Mucosa of descending colon (tissue), 3 donors: ENCODE measurements at regions not wholly inside any gene's neighbourhood (a gene's known extent, or its start where the extent isn't known, plus 50 kb on each side); places are given as distances from the start of the nearest gene placed in this dataset.

ENCODE experiments used
- ATAC-seq: fragments of 200-7000 bp; cut with Tn5 transposase; one replicate; pipeline ENCODE4 v1.9.1; 2020; ENCODE audit warnings: mild to moderate bottlenecking, moderate library complexity
- DNase-seq, 3 donors: peaks; one replicate each; pipeline ENCODE4 v3.0.0-alpha.2; 2020
- H3K36me3 ChIP-seq: fragments of 200-600 bp; one replicate; pipeline ENCODE4 v1.8.0; 2021; ENCODE audit warnings: low read depth, mild to moderate bottlenecking
- H3K4me1 ChIP-seq: fragments of 200-600 bp; one replicate; pipeline ENCODE4 v1.8.0; 2021; ENCODE audit warnings: low read depth, mild to moderate bottlenecking
- H3K4me3 ChIP-seq: fragments of 200-600 bp; one replicate; pipeline ENCODE4 v1.8.0; 2021; ENCODE audit warnings: mild to moderate bottlenecking
- H3K9me3 ChIP-seq: fragments of 200-600 bp; one replicate; pipeline ENCODE4 v1.8.0; 2021; ENCODE audit warnings: mild to moderate bottlenecking
- intact Hi-C, 2 donors: fragments of 100-400 bp; cut with DNase I in 1 of 2; cut with micrococcal nuclease in 1 of 2; formaldehyde crosslinking; loops; one replicate each; pipeline versions ENCODE4 v1.11.0 to v1.11.1; 2022; cut with DNase I, micrococcal nuclease
- TF ChIP-seq, protein P1 (sequence below): fragments of 200-600 bp; IDR thresholded peaks from one replicate; pipeline ENCODE4 v1.8.0; 2022; ENCODE audit warnings: antibody characterized with exemption, mild to moderate bottlenecking
- donor health status: DM: no; HTN: no; CAD: no; lungs with moderate emphysema.
- donor health status: DM: no; HTN: no; CAD: no.
- donor health status: DM: no; HTN: yes; CAD: no.

- Histone ChIP-seq H3K4me1 (peaks cover 18% of the 10 kb centered on the region), H3K36me3 (no peaks in the 10 kb centered on the region), H3K9me3 (no peaks in the 10 kb centered on the region), H3K4me3 (no peak overlapping the region)
- DNase-seq: peak in 1 of 3 donors; percentile 14
- ATAC-seq: peak; percentile 97
- TF ChIP-seq, protein P1, sequence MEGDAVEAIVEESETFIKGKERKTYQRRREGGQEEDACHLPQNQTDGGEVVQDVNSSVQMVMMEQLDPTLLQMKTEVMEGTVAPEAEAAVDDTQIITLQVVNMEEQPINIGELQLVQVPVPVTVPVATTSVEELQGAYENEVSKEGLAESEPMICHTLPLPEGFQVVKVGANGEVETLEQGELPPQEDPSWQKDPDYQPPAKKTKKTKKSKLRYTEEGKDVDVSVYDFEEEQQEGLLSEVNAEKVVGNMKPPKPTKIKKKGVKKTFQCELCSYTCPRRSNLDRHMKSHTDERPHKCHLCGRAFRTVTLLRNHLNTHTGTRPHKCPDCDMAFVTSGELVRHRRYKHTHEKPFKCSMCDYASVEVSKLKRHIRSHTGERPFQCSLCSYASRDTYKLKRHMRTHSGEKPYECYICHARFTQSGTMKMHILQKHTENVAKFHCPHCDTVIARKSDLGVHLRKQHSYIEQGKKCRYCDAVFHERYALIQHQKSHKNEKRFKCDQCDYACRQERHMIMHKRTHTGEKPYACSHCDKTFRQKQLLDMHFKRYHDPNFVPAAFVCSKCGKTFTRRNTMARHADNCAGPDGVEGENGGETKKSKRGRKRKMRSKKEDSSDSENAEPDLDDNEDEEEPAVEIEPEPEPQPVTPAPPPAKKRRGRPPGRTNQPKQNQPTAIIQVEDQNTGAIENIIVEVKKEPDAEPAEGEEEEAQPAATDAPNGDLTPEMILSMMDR: no peak
- intact Hi-C loops: no loop called here
These were observed 306.1 kb downstream of the C11orf87 start for GRCh38 chr11:109728056-109728455.

- no peaks in the 10 kb centered on the region for H3K36me3 ChIP-seq
- intact Hi-C loops: no loop called here
- ATAC-seq: peak; percentile 83
- TF ChIP-seq, protein P1: no peak
- peak in 2 of 3 donors; percentile 41 to 57 for DNase-seq
- H3K9me3 ChIP-seq: no peaks in the 10 kb centered on the region
- H3K4me1 ChIP-seq: peaks cover 18% of the 10 kb centered on the region
- H3K4me3 ChIP-seq: no peak overlapping the region
These were observed 307.8 kb downstream of the C11orf87 start for GRCh38 chr11:109729761-109730160.

GRCh38 chr11:109730669-109731068, 308.7 kb downstream of the C11orf87 start:
- Histone ChIP-seq H3K36me3 (no peaks in the 10 kb centered on the region), H3K4me3 (no peak overlapping the region), H3K9me3 (no peaks in the 10 kb centered on the region), H3K4me1 (peaks cover 18% of the 10 kb centered on the region)
- TF ChIP-seq, protein P1: no peak
- DNase-seq: no peak
- intact Hi-C loops: no loop called here
- no peak for ATAC-seq

GRCh38 chr11:109731451-109731850, 309.5 kb downstream of the C11orf87 start:
- Histone ChIP-seq H3K4me1 (peaks cover 18% of the 10 kb centered on the region), H3K36me3 (no peaks in the 10 kb centered on the region), H3K9me3 (no peaks in the 10 kb centered on the region), H3K4me3 (no peak overlapping the region)
- ATAC-seq (no peak), DNase-seq (no peak)
- intact Hi-C loops: no loop called here
- TF ChIP-seq, protein P1: no peak

GRCh38 chr11:109733245-109733644, 311.3 kb downstream of the C11orf87 start:
- no peak overlapping the region for H3K4me3 ChIP-seq
- H3K36me3 ChIP-seq: no peaks in the 10 kb centered on the region
- TF ChIP-seq, protein P1: no peak
- DNase-seq: no peak
- H3K4me1 ChIP-seq: peaks cover 13% of the 10 kb centered on the region
- no peaks in the 10 kb centered on the region for H3K9me3 ChIP-seq
- intact Hi-C loops: no loop called here
- no peak for ATAC-seq

DNA sequence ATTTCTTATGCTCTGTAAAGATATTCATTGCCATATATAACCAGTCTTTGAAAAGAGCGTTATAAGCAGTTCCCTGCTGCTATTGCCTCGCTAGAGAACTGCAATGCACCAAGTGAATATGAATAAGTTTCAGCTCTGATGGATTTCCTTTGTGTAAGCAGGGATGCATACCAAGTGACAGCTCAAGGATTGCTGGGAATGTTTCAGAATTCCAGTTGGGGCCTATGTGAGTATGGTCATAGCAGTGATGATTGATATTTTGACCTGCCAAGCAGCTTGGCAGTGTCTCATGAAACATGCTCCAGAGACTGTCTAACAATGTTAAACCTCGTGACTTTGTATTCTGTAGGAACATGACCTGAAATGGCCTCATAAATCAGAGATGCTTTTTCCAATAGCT, 312.6 kb downstream of the C11orf87 start:
- DNase-seq: no peak
- H3K4me1 ChIP-seq: peaks cover 6% of the 10 kb centered on the region
- no peaks in the 10 kb centered on the region for H3K9me3 ChIP-seq
- H3K36me3 ChIP-seq: no peaks in the 10 kb centered on the region
- TF ChIP-seq, protein P1: no peak
- intact Hi-C loops: no loop called here
- no peak for ATAC-seq
- H3K4me3 ChIP-seq: no peak overlapping the region
